HCT116 (cell line): ENCODE measurements at regions not wholly inside any gene's neighbourhood (a gene's known extent, or its start where the extent isn't known, plus 50 kb on each side); places are given as distances from the start of the nearest gene placed in this dataset.

ENCODE experiments used
- ATAC-seq: fragments of 200-7000 bp; cut with Tn5 transposase; 2 replicates; pipeline ENCODE4 v1.9.1; 2020; ENCODE audit warnings: mild to moderate bottlenecking, moderate library complexity
- BruUV-seq: library from RNA; stranded (reverse); fragments of 400-500 nt; replicated peaks from 2 replicates; lab custom pipeline; 2021; lab: Mats Ljungman, UMichigan
- CTCF ChIA-PET: fragments of 300-600 bp; sonication (Branson Sonifier 250); formaldehyde crosslinking; loops from one replicate; lab custom pipeline; 2021; ENCODE audit warnings: antibody characterized with exemption; lab: Charles Lee
- POLR2A ChIA-PET: fragments of 300-600, 350-600 bp; sonication (Branson Sonifier 250); formaldehyde crosslinking; loops from one replicate; lab custom pipeline; 2021; ENCODE audit warnings: antibody characterized with exemption; lab: Charles Lee
- RAD21 ChIA-PET, 2 experiments: fragments of 300-600 bp; sonication (Branson Sonifier 250); formaldehyde crosslinking; loops; one replicate each; lab custom pipeline; 2023; ENCODE audit warnings: low total read pairs in 2 of 2; ENCODE audit not compliant: uncharacterized antibody in 2 of 2, unreplicated experiment in 2 of 2, low non-redundant PET in 1 of 2; lab: Charles Lee
- DNase-seq: peaks from one replicate; pipeline ENCODE4 v3.0.0-alpha.2; 2010; ENCODE audit warnings: low read depth, low spot score
- H2AFZ ChIP-seq: fragments of 200-600 bp; shearing (Covaris generic), sonication (generic); 2 replicates; pipeline ENCODE4 v1.6.1; 2017; ENCODE audit warnings: low read depth, mixed run types, mixed read lengths, antibody characterized with exemption, low read length; ENCODE audit not compliant: poor library complexity, severe bottlenecking
- H3K27ac ChIP-seq: 2 replicates; pipeline ENCODE4 v1.5.1; 2012; ENCODE audit warnings: low read depth, low read length
- H3K27me3 ChIP-seq: fragments of 200-600 bp; sonication (generic); 2 replicates; pipeline ENCODE4 v1.6.1; 2016; ENCODE audit warnings: mixed run types, low read length, mixed read lengths; ENCODE audit not compliant: insufficient read depth
- H3K36me3 ChIP-seq, 2 experiments: fragments of 200-500 bp in 1 of 2; fragments of 200-600 bp in 1 of 2; sonication (Bioruptor generic) in 1 of 2; sonication (generic) in 1 of 2; 2 replicates each; pipeline versions ENCODE4 v1.5.1 to v1.6.1; 2014 to 2016; ENCODE audit warnings: low read length in 2 of 2, inconsistent platforms in 1 of 2, mixed read lengths in 1 of 2, mixed run types in 1 of 2; ENCODE audit not compliant: insufficient read depth in 2 of 2, control insufficient read depth in 1 of 2
- H3K4me1 ChIP-seq, 2 experiments: fragments of 200-600 bp in 1 of 2; sonication (generic) in 1 of 2; 2 replicates each; pipeline versions ENCODE4 v1.5.1 to v1.6.1; 2012 to 2017; ENCODE audit warnings: low read length in 2 of 2, inconsistent platforms in 1 of 2, mild to moderate bottlenecking in 1 of 2, mixed read lengths in 1 of 2, mixed run types in 1 of 2, moderate library complexity in 1 of 2; ENCODE audit not compliant: insufficient read depth in 2 of 2, control insufficient read depth in 1 of 2
- H3K4me2 ChIP-seq: fragments of 200-600 bp; sonication (generic); 2 replicates; pipeline ENCODE4 v1.6.1; 2017; ENCODE audit warnings: mixed run types, low read length, mixed read lengths
- H3K4me3 ChIP-seq, 2 experiments: fragments of 200-600 bp in 1 of 2; sonication (generic) in 1 of 2; replicated peaks in 1 of 2; 2 replicates each; pipeline ENCODE4 v1.5.1; 2011 to 2016; ENCODE audit warnings: low read length in 2 of 2, control low read depth in 1 of 2, low read depth in 1 of 2, mild to moderate bottlenecking in 1 of 2, mixed read lengths in 1 of 2, mixed run types in 1 of 2
- H3K79me2 ChIP-seq: fragments of 200-600 bp; sonication (generic); 2 replicates; pipeline ENCODE4 v1.6.1; 2017; ENCODE audit warnings: mild to moderate bottlenecking, mixed run types, low read length, moderate library complexity, mixed read lengths; ENCODE audit not compliant: insufficient read depth
- H3K9ac ChIP-seq: fragments of 200-600 bp; sonication (generic); 2 replicates; pipeline ENCODE4 v1.6.1; 2016; ENCODE audit warnings: low read length, mixed read lengths
- H3K9me2 ChIP-seq: fragments of 200-600 bp; sonication (generic), shearing (Covaris generic); 2 replicates; pipeline ENCODE4 v1.6.1; 2017; ENCODE audit warnings: mixed run types, mild to moderate bottlenecking, moderate library complexity; ENCODE audit not compliant: insufficient read depth
- H3K9me3 ChIP-seq, 2 experiments: fragments of 200-500 bp in 1 of 2; fragments of 200-600 bp in 1 of 2; sonication (Bioruptor generic) in 1 of 2; sonication (generic) in 1 of 2; 2 replicates each; pipeline ENCODE4 v1.6.1; 2014 to 2017; ENCODE audit warnings: low read length in 2 of 2, mixed read lengths in 2 of 2, inconsistent platforms in 1 of 2, low read depth in 1 of 2, mild to moderate bottlenecking in 1 of 2, mixed run types in 1 of 2, moderate library complexity in 1 of 2; ENCODE audit not compliant: control insufficient read depth in 1 of 2, insufficient read depth in 1 of 2
- H4K20me1 ChIP-seq: fragments of 200-600 bp; sonication (generic), shearing (Covaris generic); 2 replicates; pipeline ENCODE4 v1.6.1; 2017; ENCODE audit warnings: mixed run types, mild to moderate bottlenecking, moderate library complexity; ENCODE audit not compliant: insufficient read depth
- CBX3 ChIP-seq: IDR thresholded peaks from 2 replicates; pipeline ENCODE4 v1.6.1; 2012; ENCODE audit warnings: low read depth
- CTCF ChIP-seq, 3 experiments: fragments of 200-600 bp in 1 of 3; sonication (generic) in 1 of 3; IDR thresholded peaks in 2 of 3; conservative IDR thresholded peaks in 1 of 3; 2 replicates each; pipeline ENCODE4 v1.5.1; 2012 to 2017; ENCODE audit warnings: low read depth in 2 of 3, low read length in 2 of 3, antibody characterized with exemption in 1 of 3, borderline replicate concordance in 1 of 3, control low read depth in 1 of 3, mild to moderate bottlenecking in 1 of 3, mixed read lengths in 1 of 3, mixed run types in 1 of 3, moderate library complexity in 1 of 3; ENCODE audit not compliant: insufficient read depth in 1 of 3
- EZH2phosphoT487 ChIP-seq: fragments of 200-600 bp; IDR thresholded peaks from 2 replicates; pipeline ENCODE4 v1.6.1; 2018; ENCODE audit warnings: antibody characterized with exemption, borderline replicate concordance
- FOSL1 ChIP-seq: IDR thresholded peaks from 2 replicates; pipeline ENCODE4 v1.6.1; 2012; ENCODE audit warnings: low read depth
- POLR2A ChIP-seq: IDR thresholded peaks from 2 replicates; pipeline ENCODE4 v1.7.0; 2011; ENCODE audit warnings: borderline replicate concordance; ENCODE audit not compliant: insufficient read depth, insufficient read length; ENCODE audit errors: extremely low read depth
- SRF ChIP-seq: IDR thresholded peaks from 2 replicates; pipeline ENCODE4 v1.6.1; 2012; ENCODE audit warnings: low read depth
- intact Hi-C: fragments of 100-400 bp; cut with micrococcal nuclease; formaldehyde crosslinking; loops from 2 replicates; pipeline ENCODE4 v1.10.0; 2022
- TF ChIP-seq, protein P1 (sequence below): IDR thresholded peaks from 2 replicates; pipeline ENCODE4 v1.6.1; 2012; ENCODE audit warnings: low read depth
- TF ChIP-seq, protein P2 (sequence below): IDR thresholded peaks from 2 replicates; pipeline ENCODE4 v1.6.1; 2012
- TF ChIP-seq, protein P3 (sequence below): IDR thresholded peaks from 2 replicates; pipeline ENCODE4 v1.6.1; 2011; ENCODE audit warnings: mild to moderate bottlenecking, low read length, moderate library complexity; ENCODE audit not compliant: insufficient replicate concordance; ENCODE audit errors: extremely low read depth

DNA sequence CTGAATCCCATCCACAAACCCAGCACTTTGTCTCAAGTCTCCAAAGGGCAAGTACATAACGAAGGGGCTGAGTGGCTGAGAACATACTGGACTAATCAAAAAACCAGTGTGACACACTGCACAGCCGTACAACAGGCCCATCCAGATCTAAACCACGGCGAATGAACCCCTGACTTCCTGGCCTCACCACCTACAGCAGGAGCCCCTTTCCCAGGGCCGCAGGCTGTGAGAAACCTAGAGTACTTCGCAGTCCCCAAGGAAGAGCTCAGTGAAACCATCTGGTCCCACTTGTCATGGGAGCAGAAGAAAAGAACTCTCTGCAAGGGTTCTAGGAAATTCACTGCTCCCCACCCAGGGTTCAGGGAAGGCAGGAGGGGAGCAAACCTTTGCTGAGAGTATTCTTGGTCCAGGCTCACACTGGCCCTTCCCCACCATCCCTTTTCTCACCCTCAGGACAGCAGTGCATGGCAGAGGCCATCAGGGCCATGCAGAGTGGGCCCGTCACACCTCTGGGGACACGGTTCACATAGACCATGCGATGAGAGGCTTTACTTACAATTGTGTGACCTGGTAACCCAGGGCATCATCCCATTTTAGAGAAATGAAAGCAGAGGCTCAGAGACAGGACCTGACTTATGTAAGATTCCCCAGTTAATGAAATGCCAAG lies 192.8 kb downstream of the BCL11B start:
- no peaks in the 10 kb centered on the region for H3K36me3 ChIP-seq
- CTCF ChIA-PET: no interaction called here
- ATAC-seq (no peak), DNase-seq (no peak)
- H3K4me2 ChIP-seq: no peak overlapping the region
- TF ChIP-seq, protein P1, sequence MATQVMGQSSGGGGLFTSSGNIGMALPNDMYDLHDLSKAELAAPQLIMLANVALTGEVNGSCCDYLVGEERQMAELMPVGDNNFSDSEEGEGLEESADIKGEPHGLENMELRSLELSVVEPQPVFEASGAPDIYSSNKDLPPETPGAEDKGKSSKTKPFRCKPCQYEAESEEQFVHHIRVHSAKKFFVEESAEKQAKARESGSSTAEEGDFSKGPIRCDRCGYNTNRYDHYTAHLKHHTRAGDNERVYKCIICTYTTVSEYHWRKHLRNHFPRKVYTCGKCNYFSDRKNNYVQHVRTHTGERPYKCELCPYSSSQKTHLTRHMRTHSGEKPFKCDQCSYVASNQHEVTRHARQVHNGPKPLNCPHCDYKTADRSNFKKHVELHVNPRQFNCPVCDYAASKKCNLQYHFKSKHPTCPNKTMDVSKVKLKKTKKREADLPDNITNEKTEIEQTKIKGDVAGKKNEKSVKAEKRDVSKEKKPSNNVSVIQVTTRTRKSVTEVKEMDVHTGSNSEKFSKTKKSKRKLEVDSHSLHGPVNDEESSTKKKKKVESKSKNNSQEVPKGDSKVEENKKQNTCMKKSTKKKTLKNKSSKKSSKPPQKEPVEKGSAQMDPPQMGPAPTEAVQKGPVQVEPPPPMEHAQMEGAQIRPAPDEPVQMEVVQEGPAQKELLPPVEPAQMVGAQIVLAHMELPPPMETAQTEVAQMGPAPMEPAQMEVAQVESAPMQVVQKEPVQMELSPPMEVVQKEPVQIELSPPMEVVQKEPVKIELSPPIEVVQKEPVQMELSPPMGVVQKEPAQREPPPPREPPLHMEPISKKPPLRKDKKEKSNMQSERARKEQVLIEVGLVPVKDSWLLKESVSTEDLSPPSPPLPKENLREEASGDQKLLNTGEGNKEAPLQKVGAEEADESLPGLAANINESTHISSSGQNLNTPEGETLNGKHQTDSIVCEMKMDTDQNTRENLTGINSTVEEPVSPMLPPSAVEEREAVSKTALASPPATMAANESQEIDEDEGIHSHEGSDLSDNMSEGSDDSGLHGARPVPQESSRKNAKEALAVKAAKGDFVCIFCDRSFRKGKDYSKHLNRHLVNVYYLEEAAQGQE: no peak
- no peak for TF ChIP-seq SRF
- no peak for TF ChIP-seq CTCF (IDR thresholded peaks at IDR 0.05 in 2 of 3, conservative IDR thresholded peaks at IDR 0.05 in 1 of 3; ENCODE audit: borderline replicate concordance in 1 of 3, insufficient read depth in 1 of 3, low read depth in 2 of 3, low read length in 2 of 3)
- TF ChIP-seq FOSL1: no peak
- TF ChIP-seq, protein P2, sequence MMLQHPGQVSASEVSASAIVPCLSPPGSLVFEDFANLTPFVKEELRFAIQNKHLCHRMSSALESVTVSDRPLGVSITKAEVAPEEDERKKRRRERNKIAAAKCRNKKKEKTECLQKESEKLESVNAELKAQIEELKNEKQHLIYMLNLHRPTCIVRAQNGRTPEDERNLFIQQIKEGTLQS: no peak
- TF ChIP-seq POLR2A: no peak
- TF ChIP-seq CBX3: no peak
- TF ChIP-seq, protein P3, sequence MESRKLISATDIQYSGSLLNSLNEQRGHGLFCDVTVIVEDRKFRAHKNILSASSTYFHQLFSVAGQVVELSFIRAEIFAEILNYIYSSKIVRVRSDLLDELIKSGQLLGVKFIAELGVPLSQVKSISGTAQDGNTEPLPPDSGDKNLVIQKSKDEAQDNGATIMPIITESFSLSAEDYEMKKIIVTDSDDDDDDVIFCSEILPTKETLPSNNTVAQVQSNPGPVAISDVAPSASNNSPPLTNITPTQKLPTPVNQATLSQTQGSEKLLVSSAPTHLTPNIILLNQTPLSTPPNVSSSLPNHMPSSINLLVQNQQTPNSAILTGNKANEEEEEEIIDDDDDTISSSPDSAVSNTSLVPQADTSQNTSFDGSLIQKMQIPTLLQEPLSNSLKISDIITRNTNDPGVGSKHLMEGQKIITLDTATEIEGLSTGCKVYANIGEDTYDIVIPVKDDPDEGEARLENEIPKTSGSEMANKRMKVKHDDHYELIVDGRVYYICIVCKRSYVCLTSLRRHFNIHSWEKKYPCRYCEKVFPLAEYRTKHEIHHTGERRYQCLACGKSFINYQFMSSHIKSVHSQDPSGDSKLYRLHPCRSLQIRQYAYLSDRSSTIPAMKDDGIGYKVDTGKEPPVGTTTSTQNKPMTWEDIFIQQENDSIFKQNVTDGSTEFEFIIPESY: no peak
- no peak for TF ChIP-seq EZH2phosphoT487
- H2AFZ ChIP-seq: no peak overlapping the region
- H3K9me3 ChIP-seq: no peaks in the 10 kb centered on the region
- no peak overlapping the region for H3K4me3 ChIP-seq
- H3K27me3 ChIP-seq: peaks cover 28% of the 10 kb centered on the region
- intact Hi-C loops: no loop called here
- H3K4me1 ChIP-seq: no peaks in the 10 kb centered on the region
- no peaks in the 10 kb centered on the region for H3K9me2 ChIP-seq
- POLR2A ChIA-PET: no interaction called here
- no peaks in the 10 kb centered on the region for H3K79me2 ChIP-seq
- no peak overlapping the region for H3K9ac ChIP-seq
- no peak overlapping the region for H3K27ac ChIP-seq
- H4K20me1 ChIP-seq: no peaks in the 10 kb centered on the region
- RAD21 ChIA-PET: no interaction called here
- BruUV-seq: no TSS peak
